IPS-18a (cell line): ENCODE measurements at regions not wholly inside any gene's neighbourhood (a gene's known extent, or its start where the extent isn't known, plus 50 kb on each side); places are given as distances from the start of the nearest gene placed in this dataset.
A peak's percentile ranks its signal among the peaks of the same experiment; 100 is the strongest.

Experiments
- H3K27ac ChIP-seq: one replicate; pipeline ENCODE4 v1.5.1; 2013; ENCODE audit warnings: low read length
- H3K27me3 ChIP-seq: one replicate; pipeline ENCODE4 v1.6.1; 2013; ENCODE audit warnings: mild to moderate bottlenecking, low read length; ENCODE audit not compliant: control insufficient read depth, insufficient read depth
- H3K36me3 ChIP-seq: one replicate; pipeline ENCODE4 v1.6.1; 2013; ENCODE audit warnings: low read depth, low read length; ENCODE audit not compliant: control insufficient read depth
- H3K4me1 ChIP-seq: one replicate; pipeline ENCODE4 v1.6.1; 2013; ENCODE audit warnings: low read depth, low read length; ENCODE audit not compliant: control insufficient read depth
- H3K4me3 ChIP-seq: one replicate; pipeline ENCODE4 v1.5.1; 2013; ENCODE audit warnings: low read length
- H3K9ac ChIP-seq: one replicate; pipeline ENCODE4 v1.6.1; 2013; ENCODE audit warnings: mild to moderate bottlenecking, low read length, moderate library complexity
- H3K9me3 ChIP-seq: one replicate; pipeline ENCODE4 v1.6.1; 2013; ENCODE audit warnings: low read depth, low read length; ENCODE audit not compliant: control insufficient read depth

DNA sequence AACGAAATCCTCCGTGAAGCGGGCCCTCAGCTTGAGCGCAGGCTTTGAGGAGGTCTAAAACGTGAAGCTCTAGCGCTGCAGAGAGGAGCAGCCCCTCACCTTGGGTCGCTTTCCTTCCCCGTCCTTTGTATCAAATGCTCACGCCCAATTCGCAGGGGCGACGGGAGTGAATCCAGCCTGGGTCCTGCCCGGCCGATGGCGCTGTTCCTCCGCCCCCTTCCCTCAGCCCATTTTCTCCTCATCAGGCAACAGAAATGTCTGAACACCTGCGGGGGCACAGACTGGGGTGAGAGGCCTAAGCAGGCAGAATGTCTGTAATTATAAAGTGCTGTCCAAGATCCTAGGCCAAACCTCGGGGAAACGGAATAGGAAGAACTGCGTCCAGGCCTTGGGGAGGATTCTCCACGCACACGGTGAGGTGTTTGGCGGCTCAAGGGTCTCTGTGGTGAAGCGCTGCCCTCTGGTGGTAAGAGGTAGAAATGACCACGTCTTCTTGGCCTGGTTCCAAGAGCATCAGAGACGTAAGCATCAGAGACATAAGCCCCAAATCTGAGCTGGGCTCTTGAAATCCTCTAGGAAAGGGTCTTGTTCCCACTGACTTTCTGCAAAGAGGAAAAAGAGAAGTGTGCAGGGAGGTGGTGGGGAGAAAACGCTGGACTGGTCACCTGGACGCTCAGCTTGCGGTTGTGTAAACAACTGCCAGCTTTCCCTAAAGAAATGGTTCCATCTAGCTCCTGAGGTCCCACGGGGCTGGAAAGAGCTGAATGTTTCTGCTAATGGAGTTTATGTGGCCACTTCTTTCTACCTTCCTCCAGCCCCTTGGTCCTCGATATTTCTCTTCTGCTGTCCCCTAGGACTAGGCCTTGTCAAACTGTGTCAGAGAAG is 92.1 kb upstream of the CD53 start:
- Histone ChIP-seq H3K36me3 (no peaks in the 10 kb centered on the region), H3K9ac (no peak overlapping the region), H3K9me3 (no peaks in the 10 kb centered on the region), H3K27ac (no peak overlapping the region), H3K27me3 (peaks cover 9% of the 10 kb centered on the region), H3K4me1 (no peaks in the 10 kb centered on the region), H3K4me3 (peak overlapping the region; percentile 68)

DNA sequence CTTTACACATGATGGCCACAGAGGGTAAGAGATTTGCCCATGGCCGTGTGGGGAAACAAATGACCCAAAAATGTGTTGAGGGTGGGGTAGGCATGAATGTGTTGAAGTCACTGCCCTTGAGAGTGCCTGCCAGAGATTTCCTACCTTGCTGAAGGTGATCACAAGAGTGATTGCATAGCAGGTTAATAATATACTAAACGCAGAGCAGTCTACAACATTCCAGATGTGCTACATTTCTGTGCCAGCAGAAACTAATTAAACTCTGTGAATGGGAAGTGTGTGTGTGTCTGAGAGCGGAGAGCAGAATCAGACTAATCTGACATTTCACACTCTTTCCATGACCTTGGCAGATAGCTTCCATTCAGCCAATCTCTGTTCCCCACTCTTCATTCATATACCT is 93.3 kb upstream of the CD53 start:
- H3K4me1 ChIP-seq = no peaks in the 10 kb centered on the region
- no peak overlapping the region for H3K4me3 ChIP-seq
- no peaks in the 10 kb centered on the region for H3K36me3 ChIP-seq

DNA sequence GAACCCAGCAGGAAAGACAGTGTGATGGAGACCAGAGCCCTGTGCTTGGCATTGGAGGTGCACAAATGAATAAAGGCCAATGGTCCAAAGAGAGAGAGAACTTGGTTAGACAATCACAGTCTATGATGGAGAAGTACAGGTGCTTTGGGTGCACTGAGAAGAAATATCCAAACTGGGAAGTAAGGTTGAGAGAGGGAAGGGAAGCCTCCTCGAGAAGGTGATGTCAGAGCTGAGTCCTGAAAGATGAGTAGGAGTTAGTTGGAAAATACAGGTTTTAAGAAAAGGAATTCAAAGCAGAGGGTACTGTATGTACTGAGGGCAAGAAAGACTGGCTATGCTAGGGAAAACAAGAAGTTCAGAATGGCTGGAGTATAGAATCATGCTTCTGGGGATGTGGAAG is 94.1 kb upstream of the CD53 start:
- Histone ChIP-seq H3K36me3 (no peaks in the 10 kb centered on the region), H3K4me3 (no peak overlapping the region), H3K9ac (no peak overlapping the region), H3K4me1 (no peaks in the 10 kb centered on the region), H3K9me3 (no peaks in the 10 kb centered on the region), H3K27me3 (peaks cover 9% of the 10 kb centered on the region), H3K27ac (no peak overlapping the region)

More for the DNA sequence above, 93.3 kb upstream of the CD53 start:
- no peak overlapping the region for H3K9ac ChIP-seq
- no peak overlapping the region for H3K27ac ChIP-seq
- peaks cover 9% of the 10 kb centered on the region for H3K27me3 ChIP-seq
- H3K9me3 ChIP-seq = no peaks in the 10 kb centered on the region

DNA sequence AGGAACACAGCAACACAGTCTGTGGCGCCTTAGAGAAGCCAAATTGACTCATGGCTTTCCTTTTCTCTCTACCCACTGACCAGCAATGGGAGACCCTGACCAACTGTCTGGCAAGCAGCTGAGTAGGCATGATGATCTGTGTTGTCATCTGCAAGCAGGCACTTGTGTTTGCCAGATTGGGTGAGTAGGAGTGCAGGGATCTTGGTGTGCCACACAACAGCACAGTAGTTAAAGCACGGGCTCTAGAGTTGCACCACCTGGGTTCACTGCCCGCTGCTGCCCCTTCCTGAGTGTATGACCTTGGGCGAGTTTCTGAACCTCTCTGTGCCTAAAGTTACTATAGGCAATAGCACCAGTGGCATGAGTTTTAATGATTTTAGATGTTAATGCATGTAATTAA is 95.7 kb upstream of the CD53 start:
- H3K27ac ChIP-seq = no peak overlapping the region
- H3K9ac ChIP-seq = no peak overlapping the region
- no peaks in the 10 kb centered on the region for H3K4me1 ChIP-seq
- peaks cover 9% of the 10 kb centered on the region for H3K27me3 ChIP-seq
- no peaks in the 10 kb centered on the region for H3K9me3 ChIP-seq
- H3K36me3 ChIP-seq = no peaks in the 10 kb centered on the region
- H3K4me3 ChIP-seq = no peak overlapping the region

DNA sequence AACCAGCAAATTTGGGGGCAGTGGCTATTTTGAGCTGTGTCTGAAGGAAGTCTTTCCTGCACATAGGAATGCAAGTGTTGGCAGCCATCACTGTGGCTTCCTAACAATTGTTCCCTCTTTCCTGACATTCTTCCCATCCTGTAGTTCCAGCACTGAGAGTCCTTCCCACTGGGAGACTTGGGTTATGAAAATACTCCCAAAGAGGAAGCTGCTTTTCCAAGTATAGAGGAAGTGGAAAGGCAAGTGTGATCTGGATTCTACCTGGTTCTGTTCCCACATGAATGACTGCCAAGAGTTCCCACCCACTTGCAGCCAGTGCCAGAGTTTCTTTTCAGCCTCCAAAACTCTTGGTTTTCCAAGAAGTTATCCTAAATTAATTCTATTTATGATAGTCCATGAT is 98.5 kb upstream of the CD53 start:
- Histone ChIP-seq H3K36me3 (no peaks in the 10 kb centered on the region), H3K4me3 (no peak overlapping the region), H3K9me3 (peaks cover 3% of the 10 kb centered on the region), H3K4me1 (no peaks in the 10 kb centered on the region), H3K27ac (no peak overlapping the region), H3K27me3 (no peaks in the 10 kb centered on the region), H3K9ac (no peak overlapping the region)

DNA sequence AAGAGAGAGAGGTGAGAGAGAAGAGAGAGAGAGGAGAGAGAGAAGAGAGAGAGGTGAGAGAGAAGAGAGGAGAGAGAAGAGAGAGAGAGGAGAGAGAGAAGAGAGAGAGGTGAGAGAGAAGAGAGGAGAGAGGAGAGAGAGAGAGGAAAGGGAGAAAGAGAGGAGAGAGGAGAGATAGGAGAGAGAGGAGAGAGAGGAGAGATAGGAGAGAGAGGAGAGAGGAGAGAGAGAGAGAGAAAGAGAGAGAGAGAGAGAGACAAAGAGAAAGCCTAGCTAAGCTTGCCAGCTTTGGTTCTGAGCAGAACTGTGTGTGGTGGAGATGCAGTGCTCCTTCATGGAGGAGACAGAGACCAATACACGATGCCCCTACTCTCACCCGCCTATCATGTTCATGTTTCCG is 99.1 kb upstream of the KCNA3 start:
- Histone ChIP-seq H3K9me3 (peaks cover 3% of the 10 kb centered on the region), H3K27ac (no peak overlapping the region), H3K9ac (no peak overlapping the region), H3K4me1 (no peaks in the 10 kb centered on the region), H3K27me3 (no peaks in the 10 kb centered on the region), H3K4me3 (no peak overlapping the region), H3K36me3 (no peaks in the 10 kb centered on the region)

DNA sequence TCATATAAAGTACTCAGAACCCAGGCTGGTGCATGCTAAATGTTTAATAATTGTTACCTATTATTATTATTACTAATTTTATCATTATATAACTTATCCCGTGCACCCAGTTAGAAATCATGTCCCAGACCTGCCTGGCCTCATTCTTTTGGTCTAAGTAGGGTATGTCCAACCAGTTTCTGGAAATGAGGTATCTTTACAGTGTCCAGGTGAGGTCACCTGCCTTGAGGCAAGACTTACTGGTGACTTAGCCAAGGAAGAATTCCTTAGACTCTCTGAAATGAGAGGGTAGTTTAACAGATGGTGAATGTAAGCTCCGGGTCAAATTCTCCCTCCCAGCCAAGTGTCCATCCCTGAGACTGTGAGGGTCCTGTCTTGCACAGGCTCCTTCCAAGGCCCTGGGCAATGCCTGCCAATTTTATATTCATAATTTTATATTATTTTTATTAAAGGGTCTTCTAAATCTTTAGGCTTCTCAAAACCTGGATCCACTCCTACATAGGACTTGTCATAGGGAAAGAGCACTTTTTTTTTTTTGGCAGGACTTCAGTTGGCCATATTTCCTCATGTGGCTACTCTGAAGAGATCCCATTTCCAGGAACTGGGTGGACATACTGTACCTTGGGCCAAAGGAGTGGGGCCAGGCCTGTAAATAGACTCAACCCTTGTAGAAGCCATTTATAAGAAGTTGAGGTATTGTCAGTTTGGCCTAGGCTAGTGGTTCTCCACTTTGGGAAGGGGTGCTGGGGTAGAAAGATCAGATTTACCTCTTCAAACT is 96.7 kb upstream of the KCNA3 start:
- no peaks in the 10 kb centered on the region for H3K4me1 ChIP-seq
- H3K4me3 ChIP-seq = no peak overlapping the region
- H3K36me3 ChIP-seq = no peaks in the 10 kb centered on the region
- H3K9ac ChIP-seq = no peak overlapping the region
- no peaks in the 10 kb centered on the region for H3K27me3 ChIP-seq
- peaks cover 3% of the 10 kb centered on the region for H3K9me3 ChIP-seq
- H3K27ac ChIP-seq = no peak overlapping the region

DNA sequence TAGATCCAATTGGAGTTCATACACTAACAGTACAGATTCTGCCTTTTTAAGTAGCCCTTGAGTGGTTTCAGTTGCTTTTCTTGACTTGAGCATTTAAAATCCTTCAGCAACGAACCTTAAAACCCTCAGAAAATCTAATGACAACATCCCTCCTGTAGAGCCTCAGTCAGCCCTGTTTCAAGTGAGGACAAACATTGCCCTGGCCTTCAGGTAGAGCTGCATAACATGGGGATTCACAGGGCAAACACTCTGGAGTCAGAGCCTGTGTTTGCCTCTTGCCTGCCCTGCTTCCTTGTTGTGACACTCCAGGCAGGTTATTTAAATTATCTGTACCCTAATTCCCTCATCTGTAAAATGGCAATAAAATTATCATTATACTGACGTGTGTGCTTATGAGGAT is 96.1 kb upstream of the KCNA3 start:
- Histone ChIP-seq H3K4me3 (no peak overlapping the region), H3K9ac (no peak overlapping the region), H3K36me3 (no peaks in the 10 kb centered on the region), H3K4me1 (no peaks in the 10 kb centered on the region), H3K27ac (no peak overlapping the region), H3K9me3 (peaks cover 3% of the 10 kb centered on the region), H3K27me3 (no peaks in the 10 kb centered on the region)

DNA sequence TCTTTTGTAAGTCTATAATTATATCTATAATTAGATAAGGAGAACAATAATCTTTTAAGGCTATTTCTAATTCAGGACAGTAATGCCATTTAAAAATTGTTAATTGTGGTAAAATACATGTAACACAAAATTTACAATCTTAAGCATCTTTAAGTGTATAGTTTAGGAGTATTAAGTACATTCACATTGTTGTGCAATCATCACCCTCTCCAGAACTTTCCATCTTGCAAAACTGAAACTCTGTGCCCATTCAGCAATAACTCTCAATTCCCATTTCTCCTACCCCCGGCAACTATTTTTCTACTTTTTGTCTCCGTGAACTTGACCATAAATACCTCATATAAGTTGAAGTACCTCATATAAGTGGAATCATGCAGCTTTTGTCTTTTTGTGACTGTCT is 93.9 kb upstream of the KCNA3 start:
- Histone ChIP-seq H3K9ac (no peak overlapping the region), H3K9me3 (peaks cover 3% of the 10 kb centered on the region), H3K4me3 (no peak overlapping the region), H3K27ac (no peak overlapping the region), H3K36me3 (no peaks in the 10 kb centered on the region), H3K27me3 (no peaks in the 10 kb centered on the region), H3K4me1 (no peaks in the 10 kb centered on the region)

DNA sequence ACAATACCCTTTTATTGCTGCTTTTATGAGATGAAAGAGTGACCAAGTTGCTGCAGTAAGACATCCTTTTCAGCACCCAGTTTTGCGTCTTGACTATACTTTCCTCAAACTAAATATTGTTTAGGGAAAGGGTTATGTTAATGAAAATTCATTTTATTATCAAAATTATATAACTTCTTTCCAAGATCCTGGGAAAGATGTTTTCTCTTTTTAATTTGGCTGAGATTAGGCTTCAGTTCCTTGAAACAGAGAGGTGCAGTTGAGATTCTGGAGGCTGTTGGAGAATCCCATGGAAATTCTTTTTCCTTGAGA is 91.6 kb upstream of the KCNA3 start:
- Histone ChIP-seq H3K27me3 (no peaks in the 10 kb centered on the region), H3K4me1 (no peaks in the 10 kb centered on the region), H3K9ac (no peak overlapping the region), H3K36me3 (no peaks in the 10 kb centered on the region), H3K9me3 (no peaks in the 10 kb centered on the region), H3K4me3 (no peak overlapping the region), H3K27ac (no peak overlapping the region)

DNA sequence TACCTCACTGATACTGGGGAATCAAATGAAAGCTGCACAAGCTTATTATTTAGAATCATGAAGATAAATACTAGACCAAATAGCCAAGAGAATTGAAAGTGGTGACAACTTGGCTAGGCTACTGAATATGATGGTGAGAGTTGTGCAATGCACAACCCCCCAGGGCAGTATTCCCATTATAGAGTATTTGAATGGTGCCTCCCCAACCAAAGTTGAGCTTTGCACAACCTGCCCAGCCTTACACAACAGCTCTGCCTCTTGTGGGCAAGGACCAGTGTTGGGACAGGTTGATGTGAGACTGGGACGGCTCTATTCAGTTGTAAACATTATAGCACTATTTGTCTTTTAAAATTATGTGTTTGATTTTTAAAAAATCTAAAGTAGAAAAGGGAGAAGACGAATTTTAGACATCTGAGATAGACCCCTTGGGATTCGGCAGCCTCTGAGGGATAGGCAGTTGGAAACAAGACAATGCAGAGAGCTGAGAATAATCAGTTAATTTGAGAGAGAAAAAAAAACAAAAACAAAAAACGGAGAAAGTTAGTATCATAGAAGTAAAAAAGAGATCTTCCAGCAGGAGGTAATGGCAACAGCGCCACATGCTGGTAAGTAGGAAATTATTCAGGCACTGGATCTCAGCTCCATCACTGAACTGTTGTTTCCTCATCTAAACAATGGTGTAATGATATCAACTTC is 91.0 kb upstream of the KCNA3 start:
- Histone ChIP-seq H3K9ac (no peak overlapping the region), H3K4me3 (no peak overlapping the region), H3K27ac (no peak overlapping the region), H3K36me3 (no peaks in the 10 kb centered on the region), H3K4me1 (no peaks in the 10 kb centered on the region), H3K9me3 (no peaks in the 10 kb centered on the region), H3K27me3 (no peaks in the 10 kb centered on the region)
